Prostate gland (tissue), 2 donors: ENCODE measurements at regions not wholly inside any gene's neighbourhood (a gene's known extent, or its start where the extent isn't known, plus 50 kb on each side); places are given as distances from the start of the nearest gene placed in this dataset.

ENCODE experiments used
- DNase-seq: peaks from one replicate; pipeline ENCODE4 v3.0.0-alpha.2; 2019; ENCODE audit warnings: low spot score
- H3K27ac ChIP-seq, 2 donors: fragments of 200-600 bp; sonication (generic); 2 replicates each; pipeline ENCODE4 v1.5.1; 2017 to 2019
- H3K27me3 ChIP-seq: fragments of 200-600 bp; sonication (generic); replicated peaks from 2 replicates; pipeline ENCODE4 v1.5.1; 2019; ENCODE audit not compliant: insufficient read depth
- H3K36me3 ChIP-seq, 2 donors: fragments of 200-600 bp; sonication (generic); 1 replicate in 1 of 2; 2 replicates in 1 of 2; pipeline versions ENCODE4 v1.5.1 to v1.8.1; 2017 to 2019
- H3K4me1 ChIP-seq: fragments of 200-600 bp; sonication (generic); replicated peaks from 2 replicates; pipeline ENCODE4 v1.5.1; 2019
- H3K4me3 ChIP-seq, 2 donors: fragments of 200-600 bp; sonication (generic); 2 replicates each; pipeline ENCODE4 v1.5.1; 2017 to 2019
- H3K9me3 ChIP-seq: fragments of 200-600 bp; sonication (generic); 2 replicates; pipeline ENCODE4 v1.5.1; 2017
- POLR2A ChIP-seq: fragments of 450-650 bp; IDR thresholded peaks from one replicate; pipeline ENCODE4 v1.6.1; 2016; ENCODE audit warnings: antibody characterized with exemption, mild to moderate bottlenecking
- POLR2AphosphoS5 ChIP-seq: sonication (generic); formaldehyde crosslinking; IDR thresholded peaks from one replicate; pipeline ENCODE4 v1.6.1; 2017; ENCODE audit warnings: antibody characterized with exemption
- WGBS: methylation state at CpG from one replicate; pipeline ENCODE4 v1.1.5; 2018; 5-methylcytosine and 5-hydroxymethylcytosine counted together
- intact Hi-C: fragments of 100-400 bp; cut with DNase I; formaldehyde crosslinking; loops from one replicate; pipeline ENCODE4 v1.14.2; 2022
- TF ChIP-seq, protein P1 (sequence below), 4 experiments: fragments of 200-600 bp in 2 of 4; fragments of 450-650 bp in 2 of 4; sonication (generic) in 2 of 4; IDR thresholded peaks; 1 replicate in 3 of 4; 2 replicates in 1 of 4; pipeline ENCODE4 v1.5.1; 2016 to 2019; ENCODE audit warnings: antibody characterized with exemption in 4 of 4, mild to moderate bottlenecking in 2 of 4, moderate library complexity in 2 of 4

DNA sequence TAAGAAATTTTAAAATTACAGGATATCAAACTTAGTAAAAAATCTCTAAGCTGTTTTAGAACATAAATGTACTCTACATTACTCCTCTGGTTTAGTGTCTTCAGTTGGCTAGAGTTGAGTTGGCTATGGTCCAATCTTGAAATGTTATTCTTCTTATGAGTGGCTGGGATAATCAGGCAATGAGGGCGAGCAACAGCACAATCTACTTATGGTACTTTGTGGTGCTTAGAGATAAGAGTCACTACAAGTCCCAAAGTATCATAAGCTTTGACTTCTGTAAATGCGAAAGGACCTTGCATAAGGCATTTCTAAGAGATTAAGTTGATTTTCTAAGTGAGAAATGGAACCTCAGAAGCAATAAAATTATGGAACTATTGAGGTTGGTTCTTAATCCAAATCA, 361.7 kb downstream of the GPD2 start:
- H3K27me3 ChIP-seq = no peaks in the 10 kb centered on the region
- H3K4me3 ChIP-seq = no peak overlapping the region
- intact Hi-C loops = no loop called here
- TF ChIP-seq POLR2A (no peak), POLR2AphosphoS5 (no peak)
- TF ChIP-seq, protein P1, sequence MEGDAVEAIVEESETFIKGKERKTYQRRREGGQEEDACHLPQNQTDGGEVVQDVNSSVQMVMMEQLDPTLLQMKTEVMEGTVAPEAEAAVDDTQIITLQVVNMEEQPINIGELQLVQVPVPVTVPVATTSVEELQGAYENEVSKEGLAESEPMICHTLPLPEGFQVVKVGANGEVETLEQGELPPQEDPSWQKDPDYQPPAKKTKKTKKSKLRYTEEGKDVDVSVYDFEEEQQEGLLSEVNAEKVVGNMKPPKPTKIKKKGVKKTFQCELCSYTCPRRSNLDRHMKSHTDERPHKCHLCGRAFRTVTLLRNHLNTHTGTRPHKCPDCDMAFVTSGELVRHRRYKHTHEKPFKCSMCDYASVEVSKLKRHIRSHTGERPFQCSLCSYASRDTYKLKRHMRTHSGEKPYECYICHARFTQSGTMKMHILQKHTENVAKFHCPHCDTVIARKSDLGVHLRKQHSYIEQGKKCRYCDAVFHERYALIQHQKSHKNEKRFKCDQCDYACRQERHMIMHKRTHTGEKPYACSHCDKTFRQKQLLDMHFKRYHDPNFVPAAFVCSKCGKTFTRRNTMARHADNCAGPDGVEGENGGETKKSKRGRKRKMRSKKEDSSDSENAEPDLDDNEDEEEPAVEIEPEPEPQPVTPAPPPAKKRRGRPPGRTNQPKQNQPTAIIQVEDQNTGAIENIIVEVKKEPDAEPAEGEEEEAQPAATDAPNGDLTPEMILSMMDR (IDR thresholded peaks at IDR 0.05) = no peak
- no peak overlapping the region for H3K27ac ChIP-seq
- H3K9me3 ChIP-seq = no peaks in the 10 kb centered on the region
- WGBS = 91% methylated on average over 2 of the region's 2 CpGs
- H3K4me1 ChIP-seq = no peaks in the 10 kb centered on the region
- no peaks in the 10 kb centered on the region for H3K36me3 ChIP-seq
- no peak for DNase-seq

DNA sequence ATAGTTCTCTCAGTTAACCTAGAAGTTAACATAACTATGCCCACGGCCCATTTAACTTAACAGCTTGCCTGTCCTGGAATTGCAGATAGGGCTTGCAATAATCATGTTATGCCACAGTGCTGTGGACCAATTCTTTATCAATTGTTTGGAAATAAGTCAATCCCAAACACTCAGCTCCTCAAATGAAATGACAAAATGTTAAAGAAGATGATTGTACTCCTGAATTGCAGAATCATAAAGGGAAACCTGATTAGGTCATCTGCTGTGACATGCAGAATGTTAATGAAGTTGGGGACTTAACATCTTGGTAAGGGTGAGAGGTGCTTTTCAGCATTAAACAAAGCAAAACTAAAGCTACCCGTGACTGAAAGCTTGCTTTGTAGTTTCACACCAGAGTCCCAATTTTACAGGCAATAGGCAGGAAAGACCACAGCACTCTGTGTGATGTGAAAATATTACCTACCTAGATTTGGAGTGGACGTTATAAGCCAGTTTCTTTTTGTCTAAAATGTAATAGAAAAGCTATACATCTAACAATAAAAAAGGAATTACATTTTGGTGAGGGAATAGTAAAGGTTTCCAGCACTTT, 364.0 kb downstream of the GPD2 start:
- H3K27me3 ChIP-seq = no peaks in the 10 kb centered on the region
- intact Hi-C loops = no loop called here
- H3K4me1 ChIP-seq = no peaks in the 10 kb centered on the region
- WGBS = 66% methylated on average over 3 of the region's 3 CpGs
- H3K27ac ChIP-seq = no peak overlapping the region
- H3K4me3 ChIP-seq = no peak overlapping the region
- DNase-seq = no peak
- TF ChIP-seq, protein P1 (IDR thresholded peaks at IDR 0.05) = no peak
- TF ChIP-seq POLR2AphosphoS5 = no peak
- TF ChIP-seq POLR2A = no peak
- no peaks in the 10 kb centered on the region for H3K9me3 ChIP-seq
- H3K36me3 ChIP-seq = no peaks in the 10 kb centered on the region

DNA sequence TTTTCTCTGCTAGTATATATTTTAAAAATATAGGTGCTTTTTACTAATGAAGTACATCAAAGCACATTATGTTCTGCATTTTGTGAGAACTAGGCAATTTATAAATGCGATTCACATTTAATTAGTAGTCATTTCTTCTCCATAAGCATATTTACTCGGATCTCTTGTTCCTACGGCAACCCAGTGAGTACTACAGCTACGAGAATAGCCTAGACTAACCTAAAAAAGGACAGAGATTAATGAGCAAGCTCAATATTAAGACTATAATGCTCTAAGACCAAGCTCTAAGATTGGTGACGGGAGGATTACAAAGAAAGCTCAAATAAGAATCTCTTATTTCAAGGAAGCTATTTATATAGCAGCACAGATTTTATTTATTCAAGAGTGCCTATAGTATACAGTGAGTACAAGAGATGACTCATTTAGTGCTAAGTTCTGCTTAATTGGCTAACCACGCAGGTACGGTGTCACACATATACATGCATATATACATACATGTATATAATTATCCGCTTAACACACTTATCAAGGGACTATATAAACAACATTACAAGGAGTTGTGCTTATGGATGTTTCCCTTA, 364.7 kb downstream of the GPD2 start:
- TF ChIP-seq POLR2AphosphoS5 = no peak
- TF ChIP-seq, protein P1 (IDR thresholded peaks at IDR 0.05) = no peak
- TF ChIP-seq POLR2A = no peak
- no peaks in the 10 kb centered on the region for H3K27me3 ChIP-seq
- WGBS = 65% methylated on average over 8 of the region's 8 CpGs
- no peak overlapping the region for H3K4me3 ChIP-seq
- no peak for DNase-seq
- H3K9me3 ChIP-seq = no peaks in the 10 kb centered on the region
- intact Hi-C loops = no loop called here
- H3K36me3 ChIP-seq = no peaks in the 10 kb centered on the region
- H3K4me1 ChIP-seq = no peaks in the 10 kb centered on the region
- no peak overlapping the region for H3K27ac ChIP-seq

DNA sequence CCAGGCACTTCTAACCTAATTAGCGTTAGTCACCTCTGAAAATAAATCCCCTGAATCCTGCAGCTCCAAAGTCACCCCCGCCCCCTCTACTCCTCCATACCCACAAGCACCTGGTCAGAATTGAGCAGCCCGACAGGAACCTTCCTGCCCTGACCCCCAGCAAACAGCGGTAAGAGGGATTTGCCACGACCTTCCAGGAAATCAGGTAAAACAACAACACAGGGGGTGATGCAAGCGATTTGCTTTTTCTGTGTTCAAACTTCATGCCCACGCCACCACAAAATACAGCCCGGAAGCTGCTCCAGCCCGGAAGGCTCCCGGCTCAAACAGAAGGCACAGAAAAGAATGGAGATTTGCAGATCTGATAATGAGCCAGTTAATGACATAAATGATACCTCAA, 367.1 kb downstream of the GPD2 start:
- H3K27ac ChIP-seq = no peak overlapping the region

More for the DNA sequence above, 367.1 kb downstream of the GPD2 start:
- intact Hi-C loops = no loop called here
- Histone ChIP-seq H3K36me3 (no peaks in the 10 kb centered on the region), H3K4me3 (no peak overlapping the region), H3K9me3 (no peaks in the 10 kb centered on the region), H3K4me1 (no peaks in the 10 kb centered on the region), H3K27me3 (no peaks in the 10 kb centered on the region)
- TF ChIP-seq POLR2AphosphoS5 = no peak
- TF ChIP-seq POLR2A = no peak
- TF ChIP-seq, protein P1 (IDR thresholded peaks at IDR 0.05) = no peak
- 24% methylated on average over 10 of the region's 10 CpGs for WGBS
- DNase-seq = no peak
